ENCODE measurements at regions not wholly inside any gene's neighbourhood (a gene's known extent, or its start where the extent isn't known, plus 50 kb on each side); places are given as distances from the start of the nearest gene placed in this dataset.

DNA sequence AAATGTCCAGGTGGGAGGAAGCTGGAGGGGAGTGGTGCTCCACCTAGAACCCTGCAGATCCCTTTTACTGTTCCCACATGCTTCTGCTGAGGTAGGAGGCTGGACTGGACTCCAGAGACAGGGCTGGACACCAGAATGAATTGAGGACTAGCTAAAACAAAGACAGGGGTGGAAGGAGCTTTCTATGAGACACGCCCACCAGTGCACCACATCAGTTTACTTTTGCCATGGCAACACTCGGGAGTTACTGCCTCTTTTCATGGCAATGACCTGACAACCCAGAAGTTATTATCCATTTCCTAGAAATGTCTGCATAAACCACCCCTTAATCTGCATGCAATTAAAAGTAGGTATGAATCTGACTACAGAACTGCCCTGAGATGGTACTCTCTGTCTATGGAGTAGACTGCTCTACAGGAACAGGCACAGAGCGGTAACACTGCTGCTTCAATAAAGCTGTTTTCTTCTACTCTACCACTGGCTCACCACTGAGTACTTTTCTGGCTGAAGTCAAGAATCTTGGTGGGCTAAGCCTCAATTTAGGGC lies 211.7 kb downstream of the TFAP2C start:
- DNase-seq = no peak

GRCh38 chr20:56841346-56841908 lies 212.3 kb downstream of the TFAP2C start:
- no peak for DNase-seq

- DNase-seq = no peak
Observed at GRCh38 chr20:56842056-56842455, 212.9 kb downstream of the TFAP2C start.

- DNase-seq = no peak
Observed at GRCh38 chr20:56843386-56843785, 214.3 kb downstream of the TFAP2C start.

DNA sequence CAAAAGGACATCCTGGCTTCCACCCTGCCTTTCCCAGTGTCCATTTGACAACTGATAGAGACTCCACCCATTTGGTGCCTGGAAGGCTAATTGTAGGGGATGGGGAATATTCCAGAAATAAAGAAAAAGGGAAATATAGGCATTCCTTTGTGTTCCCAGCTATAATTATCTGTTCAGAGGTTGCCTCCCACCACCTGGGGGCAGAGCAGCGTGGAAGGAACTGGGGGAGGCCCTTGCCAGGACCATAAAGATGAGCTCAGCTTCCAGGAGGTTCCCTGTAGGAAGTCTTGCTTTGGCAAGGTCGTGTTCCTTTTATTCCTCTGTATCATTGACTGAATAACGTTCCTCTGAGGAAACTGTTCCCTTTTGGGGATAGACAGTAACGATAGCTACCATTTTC lies 214.7 kb downstream of the TFAP2C start:
- DNase-seq = no peak

DNA sequence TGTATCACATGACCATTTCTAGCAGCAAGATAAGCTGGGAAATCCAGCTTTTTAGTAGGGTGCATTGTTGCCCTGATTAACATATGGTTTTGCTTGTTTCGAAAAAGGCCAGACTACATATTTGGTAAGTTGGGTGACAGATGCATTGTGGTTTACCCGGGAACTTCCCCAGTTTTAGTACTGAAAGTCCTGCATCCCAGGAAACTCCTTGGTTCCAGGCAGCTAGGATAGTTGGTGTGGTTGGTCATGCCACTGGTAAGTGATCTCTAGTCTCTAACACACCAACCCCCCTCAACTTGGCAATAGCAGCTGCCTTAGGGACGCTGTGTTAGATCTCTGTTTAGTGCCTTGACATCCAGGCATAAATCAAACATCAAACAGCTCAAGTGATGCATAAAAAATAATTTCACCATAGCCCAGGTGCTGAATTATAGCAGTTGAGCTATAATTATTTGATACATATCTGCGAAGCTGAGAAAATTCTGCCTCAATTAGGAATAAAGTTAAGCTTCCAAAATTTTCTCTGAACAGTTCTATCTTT lies 216.5 kb downstream of the TFAP2C start:
- no peak for DNase-seq

- no peak for DNase-seq
Observed at GRCh38 chr20:56848561-56848960, 219.5 kb downstream of the TFAP2C start.

DNA sequence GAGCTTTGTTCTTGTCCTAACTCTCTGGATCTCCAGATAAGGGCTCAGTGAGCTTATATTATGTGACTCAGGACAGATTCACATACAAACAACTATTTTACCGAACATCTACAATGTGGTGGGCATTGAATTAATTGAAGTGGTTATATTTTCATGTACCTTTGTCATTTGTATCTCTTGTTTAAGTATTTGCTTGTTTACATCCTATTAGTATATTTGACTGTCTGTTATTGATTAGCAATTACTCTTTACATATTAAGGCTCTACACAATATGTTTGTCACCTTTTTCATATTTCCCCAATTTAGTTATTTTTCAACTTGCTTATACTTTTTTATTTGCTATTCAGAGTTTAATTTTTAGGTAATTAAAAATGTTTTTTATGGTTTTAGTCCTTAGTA lies 222.4 kb downstream of the TFAP2C start:
- DNase-seq = no peak

GRCh38 chr20:56855708-56856107 lies 226.6 kb downstream of the TFAP2C start:
- DNase-seq = no peak

DNA sequence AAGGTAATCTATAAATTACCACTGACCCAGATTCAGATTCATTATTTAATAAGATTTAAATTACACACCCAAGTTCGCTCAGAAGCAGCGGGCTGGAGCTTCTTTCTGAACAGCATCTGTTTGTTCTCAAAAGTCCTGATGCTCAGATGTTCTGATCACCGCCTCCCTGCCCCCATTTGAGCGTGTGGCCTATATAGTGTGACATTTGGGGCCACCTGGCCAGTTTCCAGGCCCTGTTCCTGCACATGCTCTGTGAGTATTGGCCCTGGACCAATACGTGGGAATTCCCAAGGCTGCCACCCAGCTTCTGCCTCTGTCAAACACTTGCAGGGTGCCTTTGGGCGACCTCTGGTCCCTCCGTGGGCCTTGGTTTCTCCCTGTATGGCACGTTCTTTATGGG lies 228.8 kb downstream of the TFAP2C start:
- DNase-seq = no peak

GRCh38 chr20:56859039-56859800 lies 230.1 kb downstream of the TFAP2C start:
- no peak for DNase-seq

- no peak for DNase-seq
Observed at GRCh38 chr20:56859801-56860261, 230.7 kb downstream of the TFAP2C start.

DNA sequence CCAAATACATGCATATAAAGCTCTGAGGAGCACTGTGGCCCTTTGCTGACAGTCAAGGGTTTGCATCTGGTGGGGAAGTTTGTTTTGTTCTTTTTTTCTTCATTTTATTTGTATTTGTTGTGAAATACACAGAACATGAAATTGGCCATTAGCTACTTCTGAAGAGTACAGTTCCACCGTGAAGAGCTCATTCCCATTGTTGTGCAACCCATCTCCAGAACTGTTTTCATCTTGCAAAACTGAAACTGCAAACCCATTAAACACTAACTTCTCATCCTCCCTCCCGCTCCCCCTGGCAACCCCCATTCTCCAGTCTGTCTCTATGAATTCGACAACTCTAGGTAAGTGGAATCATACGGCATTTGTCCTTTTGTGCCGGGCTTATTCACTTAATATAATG lies 231.3 kb downstream of the TFAP2C start:
- DNase-seq = no peak

- DNase-seq = no peak
Observed at GRCh38 chr20:56861590-56861989, 232.5 kb downstream of the TFAP2C start.

DNA sequence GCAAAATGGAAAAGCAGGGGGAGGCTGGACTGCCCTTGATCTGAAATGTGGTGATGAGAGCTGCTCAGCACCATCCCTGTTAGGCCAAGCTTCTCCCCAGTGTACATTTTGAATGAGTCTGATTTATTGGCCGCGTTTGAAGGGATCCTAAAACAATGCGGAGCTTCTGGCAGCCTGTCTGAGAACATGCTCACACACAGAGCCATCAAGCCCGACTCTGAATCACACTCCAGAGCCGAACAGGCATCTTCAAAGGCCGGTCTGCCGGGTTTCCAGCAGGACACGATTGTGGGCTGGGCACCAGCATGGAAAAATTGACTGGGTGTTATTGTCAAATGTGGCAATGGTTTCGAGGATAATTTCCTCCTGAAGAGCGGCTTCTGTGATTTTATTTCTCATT lies 235.9 kb downstream of the TFAP2C start:
- no peak for DNase-seq

GRCh38 chr20:56867128-56867527 lies 238.0 kb downstream of the TFAP2C start:
- no peak for DNase-seq

DNA sequence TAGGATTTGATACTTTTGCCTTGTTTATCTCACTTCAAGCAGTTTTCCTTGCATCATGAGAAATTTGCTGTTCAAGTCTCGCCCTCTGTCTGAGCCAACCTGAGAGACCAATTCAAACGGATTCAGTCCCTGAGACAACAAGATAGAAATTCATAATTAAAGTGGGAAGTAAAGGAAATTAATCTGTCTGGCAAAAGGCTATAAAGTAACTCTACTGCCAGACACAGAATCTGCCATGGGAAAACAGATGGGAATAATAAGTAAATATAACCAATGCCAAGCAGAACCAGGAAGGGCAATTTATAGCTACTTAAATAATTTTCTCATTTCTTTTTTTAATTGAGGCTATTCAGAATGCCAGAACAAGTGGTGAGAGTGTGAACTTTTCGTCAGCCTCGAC lies 239.6 kb downstream of the TFAP2C start:
- DNase-seq = no peak

DNA sequence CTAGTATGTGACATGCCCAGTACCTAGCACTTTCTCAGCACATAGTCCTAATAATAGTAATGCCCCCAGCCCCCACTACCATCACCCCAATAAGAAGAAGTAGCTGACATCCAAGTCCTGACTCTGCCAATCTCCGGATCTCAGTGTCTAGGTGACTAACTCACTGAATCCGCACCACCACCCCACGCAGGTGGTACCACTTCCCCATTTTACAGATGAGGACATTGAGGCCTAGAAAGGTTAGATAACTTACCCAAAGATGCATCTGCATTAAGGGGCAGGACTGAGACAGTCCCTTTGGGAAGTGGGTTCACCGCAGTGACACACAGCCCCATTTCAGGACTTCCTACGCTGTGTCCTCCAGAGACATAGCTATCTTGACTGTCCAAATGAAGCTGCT lies 241.2 kb downstream of the TFAP2C start:
- DNase-seq = no peak

- DNase-seq = no peak
Observed at GRCh38 chr20:56871691-56872090, 242.6 kb downstream of the TFAP2C start.

GRCh38 chr20:56872620-56873458 lies 243.7 kb downstream of the TFAP2C start:
- DNase-seq = no peak

DNA sequence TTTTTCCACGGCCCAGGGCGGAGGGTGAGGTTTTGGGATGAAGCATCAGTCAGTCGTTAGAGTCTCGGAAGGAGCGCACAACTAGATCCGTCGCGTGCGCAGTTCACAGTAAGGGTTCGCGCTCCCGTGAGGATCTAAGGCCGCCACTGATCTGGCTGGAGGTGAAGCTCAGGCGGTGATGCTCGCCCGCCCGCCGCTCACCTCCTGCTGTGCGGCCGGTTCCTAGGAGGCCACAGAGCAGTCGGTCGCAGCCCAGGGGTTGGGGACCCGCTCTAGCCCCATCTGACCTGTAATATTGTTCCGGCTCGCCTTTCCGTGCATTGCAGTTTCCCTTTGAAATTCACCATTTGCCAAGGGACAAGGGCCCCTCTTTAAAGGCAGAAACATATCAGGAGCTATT lies 244.7 kb downstream of the TFAP2C start:
- no peak for DNase-seq

DNA sequence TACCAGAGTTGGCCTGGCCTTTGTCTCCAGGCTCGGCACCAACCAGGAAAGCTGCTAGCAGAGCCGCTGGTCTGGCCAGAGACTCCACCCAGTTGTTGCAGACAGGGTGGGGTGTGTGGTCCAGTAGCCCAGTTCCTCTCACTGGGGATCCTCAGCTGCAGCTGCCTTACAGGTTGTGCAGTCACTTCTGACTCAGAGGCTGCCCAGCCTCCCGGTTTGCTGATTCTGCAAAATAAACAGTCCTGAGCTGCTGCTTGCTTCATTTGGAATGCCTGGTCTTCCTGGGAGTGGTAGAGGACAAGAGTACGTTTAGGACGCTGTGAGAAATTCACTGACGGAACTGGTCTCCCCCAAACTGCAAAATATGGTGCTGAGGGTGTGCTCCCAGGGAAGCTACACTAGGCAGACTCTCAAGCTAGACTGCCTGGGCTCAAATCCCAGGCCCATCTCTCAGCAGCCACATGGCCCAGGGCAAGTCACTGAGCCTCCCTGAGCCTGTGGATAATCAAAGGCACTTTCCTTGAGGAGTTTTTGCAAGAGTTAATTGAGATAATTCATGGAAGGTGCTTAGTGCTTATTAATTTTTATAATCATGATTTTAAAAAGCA lies 246.1 kb downstream of the TFAP2C start:
- DNase-seq = no peak

DNA sequence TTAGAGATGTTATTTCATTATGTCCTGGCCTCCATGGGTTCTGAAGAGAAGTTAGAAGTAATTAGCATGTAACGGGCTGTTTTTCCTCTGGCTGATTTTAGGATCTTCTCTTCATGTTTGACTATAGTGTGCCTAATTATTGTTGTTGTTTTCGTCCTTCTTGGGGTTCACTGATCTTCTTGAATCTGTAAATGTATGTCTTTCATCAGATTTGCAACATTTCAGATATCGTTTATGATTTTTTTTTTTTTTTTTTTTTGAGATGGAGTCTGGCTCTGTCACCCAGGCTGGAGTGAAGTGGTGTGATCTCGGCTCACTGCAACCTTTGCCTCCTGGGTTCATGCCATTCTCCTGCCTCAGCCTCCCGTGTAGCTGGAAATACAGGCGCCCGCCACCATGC lies 246.7 kb downstream of the TFAP2C start:
- no peak for DNase-seq

Measured in CD4-positive, alpha-beta T cell treated with Interleukin-15 for 1 hour (primary cell).